Uterus (tissue), 3 donors: ENCODE measurements at regions not wholly inside any gene's neighbourhood (a gene's known extent, or its start where the extent isn't known, plus 50 kb on each side); places are given as distances from the start of the nearest gene placed in this dataset.

Experiments used
- DNase-seq, 2 donors: peaks; one replicate each; pipeline ENCODE4 v3.0.0-alpha.2; 2019 to 2020
- H3K27ac ChIP-seq, 2 donors: fragments of 200-600 bp; sonication (generic); 1 replicate in 1 of 2; 2 replicates in 1 of 2; pipeline ENCODE4 v1.5.1; 2016 to 2018
- H3K27me3 ChIP-seq, 2 donors: fragments of 200-600 bp; sonication (generic); one replicate each; pipeline ENCODE4 v1.5.1; 2018 to 2019; ENCODE audit warnings: control low read depth in 1 of 2
- H3K36me3 ChIP-seq, 2 donors: fragments of 200-600 bp; sonication (generic); one replicate each; pipeline ENCODE4 v1.5.1; 2019; ENCODE audit warnings: control low read depth in 1 of 2
- H3K4me1 ChIP-seq, 2 donors: fragments of 200-600 bp; sonication (generic); one replicate each; pipeline ENCODE4 v1.5.1; 2018 to 2019; ENCODE audit warnings: control low read depth in 1 of 2
- H3K4me3 ChIP-seq, 2 donors: fragments of 200-600 bp; sonication (generic); 1 replicate in 1 of 2; 2 replicates in 1 of 2; pipeline ENCODE4 v1.5.1; 2018 to 2019; ENCODE audit warnings: mild to moderate bottlenecking in 1 of 2
- H3K9me3 ChIP-seq, 2 donors: fragments of 200-600 bp; sonication (generic); one replicate each; pipeline ENCODE4 v1.5.1; 2019; ENCODE audit warnings: control low read depth in 1 of 2
- POLR2A ChIP-seq, 2 donors: fragments of 450-650 bp; IDR thresholded peaks; one replicate each; pipeline ENCODE4 v1.6.1; 2016; ENCODE audit warnings: antibody characterized with exemption in 2 of 2, mild to moderate bottlenecking in 1 of 2, moderate library complexity in 1 of 2
- intact Hi-C: fragments of 100-400 bp; cut with DNase I; formaldehyde crosslinking; loops from one replicate; pipeline ENCODE4 v1.15.1; 2023; ENCODE audit warnings: low total_unique reads
- TF ChIP-seq, protein P1 (sequence below), 4 experiments: fragments of 200-600 bp in 2 of 4; fragments of 450-650 bp in 2 of 4; sonication (generic) in 2 of 4; IDR thresholded peaks; one replicate each; pipeline ENCODE4 v1.5.1; 2016 to 2019; ENCODE audit warnings: antibody characterized with exemption in 4 of 4, mild to moderate bottlenecking in 2 of 4, moderate library complexity in 1 of 4
- donor health status: DM: yes; HTN: yes; CAD: no.

DNA sequence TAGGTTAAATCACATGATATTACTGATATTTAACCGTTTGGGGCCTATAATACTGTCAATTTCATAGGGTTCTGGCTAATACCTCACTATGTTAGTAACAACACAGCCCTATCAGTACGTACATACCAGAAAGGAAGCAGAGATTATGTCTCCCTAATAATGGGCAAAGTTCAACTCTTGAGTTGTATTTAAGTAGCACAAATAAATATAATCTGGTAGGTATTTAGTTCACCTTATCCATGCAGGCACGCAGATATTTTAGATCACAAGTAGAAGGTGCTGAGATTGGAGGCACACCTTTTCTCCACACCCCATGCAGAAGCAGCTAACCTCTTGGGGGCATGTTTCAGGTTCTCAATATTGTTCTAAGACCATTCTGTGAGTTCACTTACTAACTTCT lies 118.9 kb downstream of the IRS1 start:
- no peak overlapping the region for H3K4me3 ChIP-seq
- H3K27ac ChIP-seq = no peak overlapping the region
- no peaks in the 10 kb centered on the region for H3K27me3 ChIP-seq
- H3K4me1 ChIP-seq = no peaks in the 10 kb centered on the region
- intact Hi-C loops = no loop called here
- H3K36me3 ChIP-seq = no peaks in the 10 kb centered on the region
- no peak for DNase-seq
- no peak for TF ChIP-seq POLR2A (IDR thresholded peaks at IDR 0.05)
- no peaks in the 10 kb centered on the region for H3K9me3 ChIP-seq

DNA sequence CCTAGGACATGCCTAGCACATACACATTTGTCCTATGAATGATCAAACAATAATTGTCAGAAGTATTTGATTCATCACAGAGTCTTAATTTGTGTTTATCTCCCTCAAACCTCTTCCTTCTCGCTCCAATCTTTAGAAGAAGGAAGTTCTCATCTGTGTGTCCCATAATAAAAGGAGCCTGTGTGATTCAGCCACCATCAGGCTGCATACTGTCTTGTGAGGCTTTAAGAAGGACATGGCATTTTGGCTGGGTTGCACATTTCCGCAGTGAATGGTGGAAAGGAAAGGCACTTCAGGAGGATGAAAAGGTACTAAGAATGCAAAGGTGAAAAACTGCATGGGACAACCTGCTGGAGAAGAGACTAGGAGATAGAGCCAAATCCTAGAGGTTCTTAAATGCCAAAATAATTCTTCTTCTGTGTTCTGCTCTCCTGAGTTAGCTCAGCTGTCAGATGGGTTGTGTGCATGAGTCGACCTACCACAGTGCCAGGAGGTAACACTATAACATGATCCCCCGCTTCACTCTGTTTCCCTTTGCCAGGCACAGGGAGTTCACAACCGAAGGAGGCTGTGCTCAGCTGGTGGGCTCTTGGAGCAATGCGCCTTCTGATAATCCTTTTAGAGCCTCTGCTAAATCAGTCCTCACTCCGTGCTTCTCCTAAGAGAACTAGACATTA lies 120.1 kb downstream of the IRS1 start:
- no peaks in the 10 kb centered on the region for H3K27me3 ChIP-seq
- H3K27ac ChIP-seq = no peak overlapping the region
- H3K4me1 ChIP-seq = no peaks in the 10 kb centered on the region
- TF ChIP-seq, protein P1, sequence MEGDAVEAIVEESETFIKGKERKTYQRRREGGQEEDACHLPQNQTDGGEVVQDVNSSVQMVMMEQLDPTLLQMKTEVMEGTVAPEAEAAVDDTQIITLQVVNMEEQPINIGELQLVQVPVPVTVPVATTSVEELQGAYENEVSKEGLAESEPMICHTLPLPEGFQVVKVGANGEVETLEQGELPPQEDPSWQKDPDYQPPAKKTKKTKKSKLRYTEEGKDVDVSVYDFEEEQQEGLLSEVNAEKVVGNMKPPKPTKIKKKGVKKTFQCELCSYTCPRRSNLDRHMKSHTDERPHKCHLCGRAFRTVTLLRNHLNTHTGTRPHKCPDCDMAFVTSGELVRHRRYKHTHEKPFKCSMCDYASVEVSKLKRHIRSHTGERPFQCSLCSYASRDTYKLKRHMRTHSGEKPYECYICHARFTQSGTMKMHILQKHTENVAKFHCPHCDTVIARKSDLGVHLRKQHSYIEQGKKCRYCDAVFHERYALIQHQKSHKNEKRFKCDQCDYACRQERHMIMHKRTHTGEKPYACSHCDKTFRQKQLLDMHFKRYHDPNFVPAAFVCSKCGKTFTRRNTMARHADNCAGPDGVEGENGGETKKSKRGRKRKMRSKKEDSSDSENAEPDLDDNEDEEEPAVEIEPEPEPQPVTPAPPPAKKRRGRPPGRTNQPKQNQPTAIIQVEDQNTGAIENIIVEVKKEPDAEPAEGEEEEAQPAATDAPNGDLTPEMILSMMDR (IDR thresholded peaks at IDR 0.05) = no peak
- TF ChIP-seq POLR2A (IDR thresholded peaks at IDR 0.05) = no peak
- intact Hi-C loops = no loop called here
- DNase-seq = no peak
- no peaks in the 10 kb centered on the region for H3K9me3 ChIP-seq
- H3K4me3 ChIP-seq = no peak overlapping the region
- H3K36me3 ChIP-seq = no peaks in the 10 kb centered on the region

- H3K4me3 ChIP-seq = no peak overlapping the region
- no peaks in the 10 kb centered on the region for H3K27me3 ChIP-seq
- no peaks in the 10 kb centered on the region for H3K4me1 ChIP-seq
- intact Hi-C loops = no loop called here
- no peaks in the 10 kb centered on the region for H3K9me3 ChIP-seq
- H3K27ac ChIP-seq = no peak overlapping the region
- no peaks in the 10 kb centered on the region for H3K36me3 ChIP-seq
- TF ChIP-seq POLR2A (IDR thresholded peaks at IDR 0.05) = no peak
- TF ChIP-seq, protein P1 (IDR thresholded peaks at IDR 0.05) = no peak
- DNase-seq = no peak
Measured at GRCh38 chr2:226678422-226678821, 121.2 kb downstream of the IRS1 start.

GRCh38 chr2:226677080-226677479 lies 122.5 kb downstream of the IRS1 start:
- intact Hi-C loops = no loop called here
- H3K4me3 ChIP-seq = no peak overlapping the region
- no peaks in the 10 kb centered on the region for H3K36me3 ChIP-seq
- H3K4me1 ChIP-seq = no peaks in the 10 kb centered on the region
- TF ChIP-seq, protein P1 (IDR thresholded peaks at IDR 0.05) = no peak
- no peak for TF ChIP-seq POLR2A (IDR thresholded peaks at IDR 0.05)
- DNase-seq = no peak
- H3K9me3 ChIP-seq = no peaks in the 10 kb centered on the region
- H3K27ac ChIP-seq = no peak overlapping the region
- H3K27me3 ChIP-seq = no peaks in the 10 kb centered on the region

GRCh38 chr2:226676618-226677017 lies 123.0 kb downstream of the IRS1 start:
- intact Hi-C loops = no loop called here
- Histone ChIP-seq H3K27ac (no peak overlapping the region), H3K4me1 (no peaks in the 10 kb centered on the region), H3K4me3 (no peak overlapping the region), H3K36me3 (no peaks in the 10 kb centered on the region), H3K27me3 (no peaks in the 10 kb centered on the region), H3K9me3 (no peaks in the 10 kb centered on the region)
- TF ChIP-seq, protein P1 (IDR thresholded peaks at IDR 0.05) = no peak
- DNase-seq = no peak

DNA sequence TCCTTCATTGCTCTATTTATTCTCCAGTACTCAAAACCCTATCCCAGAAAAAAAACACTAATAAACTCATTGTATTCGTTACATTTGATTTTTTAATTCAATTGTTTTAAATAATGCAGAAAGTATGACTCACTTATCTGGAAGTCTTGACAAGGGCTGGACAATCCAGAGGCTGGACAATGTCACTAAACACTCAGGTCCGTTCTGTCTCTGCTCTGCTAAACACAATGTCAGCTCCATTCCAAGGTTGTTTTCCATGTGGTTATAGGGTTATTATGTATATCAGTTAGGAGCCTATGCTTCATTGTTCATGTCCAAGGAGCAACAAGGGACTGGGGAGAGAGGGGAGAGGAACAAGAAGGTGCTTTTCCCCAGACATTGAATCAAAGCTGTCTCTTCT lies 125.5 kb downstream of the IRS1 start:
- TF ChIP-seq POLR2A (IDR thresholded peaks at IDR 0.05) = no peak
- TF ChIP-seq, protein P1 (IDR thresholded peaks at IDR 0.05) = no peak
- H3K27ac ChIP-seq = no peak overlapping the region
- H3K4me3 ChIP-seq = no peak overlapping the region
- no peaks in the 10 kb centered on the region for H3K9me3 ChIP-seq
- DNase-seq = no peak
- H3K36me3 ChIP-seq = no peaks in the 10 kb centered on the region
- no peaks in the 10 kb centered on the region for H3K27me3 ChIP-seq
- no peaks in the 10 kb centered on the region for H3K4me1 ChIP-seq
- intact Hi-C loops = no loop called here
